Forelimb muscle (tissue), 1 donor: ENCODE measurements at regions not wholly inside any gene's neighbourhood (a gene's known extent, or its start where the extent isn't known, plus 50 kb on each side); places are given as distances from the start of the nearest gene placed in this dataset.
"Not testable (repeated sequence)": the region's sequence is repeated elsewhere in the genome, so short reads cannot be mapped to it uniquely, and the experiment has no call there.

Experiments
- DNase-seq: peaks from one replicate; pipeline ENCODE4 v3.0.0-alpha.2; 2013; ENCODE audit warnings: low read depth

DNA sequence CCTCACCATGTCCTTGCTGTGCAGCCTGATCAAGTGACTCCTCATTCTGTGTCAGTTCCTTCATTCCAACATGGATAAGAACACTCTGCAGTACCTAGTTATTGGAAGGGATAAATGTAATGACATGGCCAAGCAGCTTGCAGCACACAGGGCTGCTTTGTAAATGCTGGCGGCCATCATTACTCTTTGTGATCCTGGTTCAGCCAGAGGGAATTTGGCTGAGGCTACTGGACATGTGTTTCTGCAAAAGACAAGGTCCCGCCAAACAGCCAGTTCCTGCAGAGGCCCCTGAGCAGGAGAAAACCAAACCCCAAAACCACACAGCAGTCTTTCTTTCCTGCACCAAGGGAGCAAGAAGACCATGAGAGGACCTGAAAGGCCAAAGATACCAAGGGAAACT, 495.8 kb downstream of the AJAP1 start:
- peak; percentile 26 for DNase-seq

GRCh38 chr1:5147806-5148205, 493.4 kb downstream of the AJAP1 start:
- no peak for DNase-seq

- DNase-seq = no peak
Measured at GRCh38 chr1:5142389-5142788, 488.0 kb downstream of the AJAP1 start.

GRCh38 chr1:5141750-5142149, 487.3 kb downstream of the AJAP1 start:
- no peak for DNase-seq

DNA sequence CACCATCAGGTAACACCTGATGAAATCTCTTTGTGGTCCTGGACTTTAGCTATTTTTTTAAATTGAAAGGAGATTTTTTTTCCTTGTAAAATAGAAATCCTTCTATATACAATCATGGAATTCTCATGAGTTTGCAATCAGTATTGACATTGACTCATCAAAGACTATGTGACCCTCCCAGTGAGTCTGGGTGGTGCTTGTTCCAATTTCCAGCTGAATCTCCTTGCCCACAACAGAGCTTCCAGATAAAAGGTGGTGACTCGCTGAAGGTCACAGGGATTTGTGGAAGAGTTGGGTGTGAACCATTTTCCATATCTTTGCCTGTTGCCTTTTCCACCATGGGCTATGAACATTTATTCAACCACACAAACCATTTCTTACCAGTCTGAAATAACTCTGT, 486.6 kb downstream of the AJAP1 start:
- DNase-seq = no peak

DNA sequence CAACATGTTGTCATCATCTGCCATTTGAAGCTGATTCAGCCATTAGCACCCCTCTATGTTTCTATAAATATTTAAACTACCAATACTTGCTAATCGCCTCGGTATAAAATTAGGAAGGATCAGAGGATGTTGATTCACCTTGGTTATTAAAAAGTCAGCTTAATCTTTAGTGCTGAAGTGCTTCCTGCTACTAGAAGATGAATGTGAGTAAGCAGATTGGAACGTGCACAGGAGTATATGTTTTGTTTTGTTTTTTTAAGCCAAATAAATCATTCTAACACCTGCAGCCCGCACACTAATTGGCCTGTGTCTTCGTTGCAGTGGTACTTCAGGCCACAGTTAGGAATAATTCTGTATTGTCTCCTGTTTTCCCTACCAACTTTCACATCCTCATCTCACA, 485.7 kb downstream of the AJAP1 start:
- no peak for DNase-seq

DNA sequence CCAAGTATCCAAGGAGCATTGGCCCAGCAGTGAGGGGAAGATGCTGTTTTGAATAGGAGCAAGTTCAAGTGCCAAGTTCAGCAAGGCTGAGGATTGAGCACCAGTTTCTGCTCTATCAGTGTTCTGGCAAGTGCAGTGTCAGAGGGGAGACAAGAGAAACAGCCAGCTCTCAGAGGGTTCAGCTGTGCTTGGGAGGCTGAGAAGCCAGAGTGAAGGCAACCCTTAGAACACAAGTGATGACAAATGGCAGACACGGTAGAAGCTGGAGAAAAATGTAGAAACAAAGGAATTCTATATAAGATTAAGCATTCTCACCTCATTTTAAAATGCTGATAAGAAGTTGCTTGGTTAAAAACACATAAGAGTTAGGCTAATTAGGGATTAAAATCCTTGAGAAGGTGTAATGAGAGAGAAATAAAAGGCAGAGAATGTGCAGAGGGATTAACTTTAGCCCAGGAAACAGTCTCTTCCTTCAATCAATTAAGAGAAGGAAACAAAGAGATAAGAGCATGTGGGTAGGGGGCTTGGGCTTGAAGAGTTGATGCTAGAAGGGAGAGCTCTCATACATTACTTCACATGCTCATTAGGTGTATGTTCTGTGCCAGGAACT, 475.4 kb downstream of the AJAP1 start:
- no peak for DNase-seq

GRCh38 chr1:5125208-5125607, 470.8 kb downstream of the AJAP1 start:
- DNase-seq = no peak

DNA sequence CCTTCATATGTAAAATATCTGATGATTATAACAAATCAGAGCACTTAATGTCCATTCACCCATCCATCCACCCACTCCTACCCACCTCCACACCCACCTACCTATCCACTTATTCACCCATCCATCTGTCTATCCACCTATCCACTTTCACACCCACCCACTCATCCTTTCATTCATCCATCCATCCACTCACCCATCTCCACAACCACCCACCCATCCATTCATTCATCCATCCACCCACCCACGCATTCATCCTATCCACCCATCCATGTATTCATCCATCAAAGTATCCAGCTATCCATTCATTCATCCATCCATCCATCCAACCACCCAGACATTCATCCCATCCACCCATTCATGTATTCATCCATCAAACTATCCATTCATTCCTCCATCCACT, 466.1 kb downstream of the AJAP1 start:
- no peak for DNase-seq

DNA sequence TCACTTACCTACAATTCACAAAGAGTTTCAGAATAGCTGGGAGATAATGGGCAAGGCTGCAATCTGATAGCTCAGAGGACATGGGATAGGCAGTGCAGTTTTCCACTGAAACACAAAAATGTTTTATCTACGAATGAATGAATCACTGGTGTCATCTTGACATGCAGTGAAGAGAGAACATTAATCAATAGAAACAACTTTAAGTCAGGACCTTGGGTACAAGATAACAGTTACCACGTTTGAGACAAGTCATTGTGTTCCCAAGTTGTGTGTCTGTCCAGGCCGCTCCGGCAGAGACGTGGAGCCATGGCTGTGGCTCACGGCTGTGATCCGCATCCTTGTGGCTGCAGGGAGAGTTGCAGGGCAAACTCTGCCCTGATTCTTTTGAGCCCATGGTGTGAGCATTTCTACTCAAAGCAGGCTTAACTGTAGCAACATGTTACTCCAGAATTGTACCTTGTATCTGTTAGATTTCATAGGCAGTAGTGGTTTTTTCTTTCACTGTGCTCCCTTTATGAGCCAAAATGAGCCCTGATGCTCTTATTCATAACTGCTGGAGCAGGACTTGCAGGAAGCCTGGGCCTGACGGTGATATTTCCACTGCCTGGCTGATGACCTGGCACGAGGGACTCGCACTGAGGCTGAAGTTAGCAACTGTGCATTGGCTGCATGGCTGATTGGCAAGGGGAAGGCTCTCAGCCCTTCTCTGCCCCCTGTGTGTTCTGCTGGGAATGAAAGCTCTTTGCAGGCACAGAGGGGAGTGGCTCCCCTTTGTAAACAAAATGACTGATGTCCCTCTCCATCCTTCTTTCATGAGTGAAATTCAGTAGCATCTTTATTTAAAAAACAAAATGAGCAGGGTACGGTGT, 465.2 kb downstream of the AJAP1 start:
- no peak for DNase-seq

DNA sequence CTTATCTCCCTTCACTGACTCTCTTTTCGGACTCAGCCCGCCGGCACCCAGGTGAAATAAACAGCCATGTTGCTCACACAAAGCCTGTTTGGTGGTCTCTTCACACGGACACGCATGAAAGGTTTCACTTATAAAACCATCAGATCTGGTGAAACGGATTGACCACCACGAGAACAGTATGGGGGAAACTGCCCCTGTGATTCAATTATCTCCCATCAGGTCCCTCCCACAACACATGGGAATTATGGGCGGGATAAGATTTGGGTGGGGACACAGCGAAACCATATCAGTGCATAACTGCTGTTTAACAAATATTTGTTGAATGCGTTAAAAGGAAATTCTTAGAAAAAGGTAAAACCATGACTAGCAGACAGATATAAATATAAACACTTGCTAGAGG, 464.4 kb downstream of the AJAP1 start:
- DNase-seq = not testable (repeated sequence)

GRCh38 chr1:5118292-5118691, 463.9 kb downstream of the AJAP1 start:
- DNase-seq = not testable (repeated sequence)

GRCh38 chr1:5111581-5111980, 457.2 kb downstream of the AJAP1 start:
- no peak for DNase-seq

DNA sequence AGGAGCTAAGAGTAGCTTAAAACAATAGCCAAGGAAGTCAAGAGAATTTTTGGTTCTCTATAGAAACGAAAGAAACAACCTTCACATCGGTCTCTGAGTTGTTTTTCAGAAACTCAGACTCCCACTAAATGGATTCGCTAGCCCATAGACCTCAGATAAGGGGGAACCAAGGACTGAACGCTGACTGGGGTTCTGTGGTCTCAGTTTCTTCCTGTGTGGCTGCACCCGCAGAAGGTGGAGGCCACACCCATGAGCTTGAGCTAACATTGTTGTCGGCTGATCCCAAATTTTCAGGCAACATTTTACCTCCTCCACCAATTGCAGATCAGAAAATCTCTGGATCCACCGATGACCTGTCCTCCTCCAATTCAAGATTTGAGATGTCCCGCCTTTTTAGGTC, 456.1 kb downstream of the AJAP1 start:
- no peak for DNase-seq

DNA sequence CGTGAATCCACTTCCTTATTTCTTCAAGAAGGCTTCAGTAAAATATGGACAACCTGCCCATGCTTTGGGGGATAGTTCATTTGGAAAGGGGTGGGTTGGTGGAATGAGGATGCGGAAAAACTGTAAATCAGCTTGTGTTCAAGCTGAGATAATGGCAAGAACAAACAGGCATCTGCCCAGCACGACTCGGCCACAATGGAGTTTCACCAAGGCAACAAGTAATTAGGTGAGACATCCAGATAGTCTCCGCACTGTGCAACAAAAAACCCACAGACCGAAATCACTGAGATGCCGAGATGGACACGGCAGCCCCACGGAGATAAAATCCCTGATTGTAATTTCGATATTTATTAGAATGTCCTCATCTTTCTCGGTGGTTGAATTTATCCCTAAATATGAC, 455.2 kb downstream of the AJAP1 start:
- no peak for DNase-seq

DNA sequence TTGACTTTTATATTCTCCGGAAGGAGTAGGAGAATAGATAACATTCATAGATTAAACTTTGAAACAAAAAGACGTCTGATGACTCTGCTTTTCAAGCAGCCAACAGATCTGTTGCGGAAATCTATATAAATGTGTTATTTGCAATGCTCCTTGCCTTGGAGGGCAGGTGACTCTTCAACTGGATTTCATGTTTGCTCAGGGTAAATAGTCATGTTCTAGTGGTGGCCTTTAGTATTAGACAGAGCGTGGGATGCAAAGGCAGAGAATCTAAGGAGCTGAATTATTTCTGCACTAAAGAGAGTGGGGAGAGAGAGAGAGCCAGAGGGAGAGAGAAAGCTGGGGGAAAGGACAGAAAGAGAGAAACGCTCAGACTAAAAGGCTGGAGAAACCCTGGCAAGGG, 454.3 kb downstream of the AJAP1 start:
- no peak for DNase-seq

- DNase-seq = no peak
Measured at GRCh38 chr1:5105744-5106143, 451.3 kb downstream of the AJAP1 start.

DNA sequence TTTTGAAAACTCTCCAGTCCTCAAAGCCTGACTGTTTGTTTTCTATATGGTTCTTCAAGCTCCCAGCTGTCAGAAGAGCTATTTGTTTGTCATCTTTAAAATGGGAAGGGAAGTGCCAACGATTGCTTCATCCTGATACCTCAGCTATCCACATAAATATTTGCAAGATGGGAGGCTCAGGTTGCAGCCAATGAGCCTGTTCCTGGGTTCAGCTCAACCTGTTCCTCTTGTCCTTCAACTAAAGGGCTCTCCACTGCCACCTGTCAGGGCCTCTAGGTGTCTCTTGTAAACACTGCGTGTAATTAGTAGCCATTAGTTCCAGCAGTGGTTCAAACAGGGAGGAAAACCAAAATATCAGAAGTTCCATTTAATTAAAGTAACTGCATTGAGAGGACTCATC, 445.1 kb downstream of the AJAP1 start:
- no peak for DNase-seq

GRCh38 chr1:5098981-5099385, 444.6 kb downstream of the AJAP1 start:
- no peak for DNase-seq

DNA sequence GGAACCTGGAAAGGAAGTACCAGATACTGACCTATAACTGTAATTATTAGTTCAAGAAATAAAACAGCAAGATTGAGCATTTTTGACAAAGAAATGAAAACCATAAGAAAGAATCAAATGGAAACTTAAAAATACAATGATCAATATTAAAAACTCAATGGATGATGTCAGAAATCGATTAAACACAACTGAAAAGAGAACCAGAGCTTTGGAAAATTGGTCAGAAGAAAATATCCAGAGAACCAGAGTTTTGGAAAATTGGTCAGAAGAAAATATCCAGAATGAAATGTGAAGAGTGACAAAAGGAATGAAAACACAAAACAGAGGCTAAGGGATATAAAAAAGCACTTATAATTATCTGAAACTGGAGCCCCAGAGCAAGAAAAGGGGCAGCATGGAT, 438.6 kb downstream of the AJAP1 start:
- no peak for DNase-seq

- DNase-seq = no peak
Measured at GRCh38 chr1:5084676-5085075, 430.3 kb downstream of the AJAP1 start.

DNA sequence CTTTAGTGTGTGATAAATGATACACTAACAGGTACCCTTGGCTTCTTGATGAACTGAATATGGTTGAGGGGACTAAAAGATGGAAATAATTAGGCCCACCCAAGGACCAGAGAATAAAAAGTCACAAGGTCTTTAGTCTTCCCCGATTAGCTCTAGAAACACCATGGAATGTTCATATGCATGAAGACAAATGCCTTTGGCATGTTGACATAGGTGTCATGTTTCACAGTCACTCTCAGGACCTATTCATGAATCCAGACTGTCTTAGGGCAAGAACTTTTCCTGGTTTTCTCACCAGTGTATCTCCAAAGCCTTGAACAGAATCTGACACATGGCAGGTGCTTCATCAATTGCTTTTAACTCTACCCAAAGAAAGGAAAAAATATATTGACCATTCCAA, 412.8 kb downstream of the AJAP1 start:
- DNase-seq = no peak

GRCh38 chr1:5053744-5054143, 399.3 kb downstream of the AJAP1 start:
- DNase-seq = no peak

GRCh38 chr1:5029136-5029535, 374.7 kb downstream of the AJAP1 start:
- DNase-seq = no peak
